Psoas muscle (tissue), 7 donors: ENCODE measurements at regions not wholly inside any gene's neighbourhood (a gene's known extent, or its start where the extent isn't known, plus 50 kb on each side); places are given as distances from the start of the nearest gene placed in this dataset.

ENCODE experiments used
- ATAC-seq, 4 donors: fragments of 200-7000 bp; cut with Tn5 transposase; one replicate each; pipeline ENCODE4 v1.9.1; 2020; ENCODE audit warnings: moderate library complexity in 3 of 4, mild to moderate bottlenecking in 2 of 4
- DNase-seq, 2 donors: peaks; one replicate each; pipeline ENCODE4 v3.0.0-alpha.2; 2020
- H3K27ac ChIP-seq: fragments of 200-600 bp; one replicate; pipeline ENCODE4 v1.8.0; 2022
- H3K27me3 ChIP-seq, 3 donors: fragments of 200-600 bp in 1 of 3; one replicate each; pipeline versions ENCODE4 v1.6.1 to v1.8.0; 2013 to 2022; ENCODE audit warnings: low read length in 2 of 3, mild to moderate bottlenecking in 2 of 3, moderate library complexity in 1 of 3; ENCODE audit not compliant: insufficient read depth in 3 of 3
- H3K36me3 ChIP-seq, 2 donors: fragments of 200-600 bp in 1 of 2; one replicate each; pipeline versions ENCODE4 v1.6.1 to v1.8.0; 2013 to 2022; ENCODE audit warnings: low read depth in 1 of 2, mild to moderate bottlenecking in 1 of 2, moderate library complexity in 1 of 2; ENCODE audit not compliant: insufficient read depth in 1 of 2
- H3K4me1 ChIP-seq: fragments of 200-600 bp; one replicate; pipeline ENCODE4 v1.8.0; 2022
- H3K4me3 ChIP-seq: fragments of 200-600 bp; one replicate; pipeline ENCODE4 v1.8.0; 2022; ENCODE audit warnings: mild to moderate bottlenecking
- H3K9me3 ChIP-seq: fragments of 200-600 bp; one replicate; pipeline ENCODE4 v1.8.0; 2022
- CTCF ChIP-seq: fragments of 200-600 bp; IDR thresholded peaks from one replicate; pipeline ENCODE4 v1.8.0; 2022; ENCODE audit warnings: antibody characterized with exemption
- WGBS, 3 donors: extraction: QIAGEN DNeasy Blood & Tissue Kit; methylation state at CpG; one replicate each; pipeline versions ENCODE4 v1.1.6 to v1.1.7; 2013; 5-methylcytosine and 5-hydroxymethylcytosine counted together
- intact Hi-C, 2 donors: fragments of 100-400 bp; cut with DNase I; formaldehyde crosslinking; loops; one replicate each; pipeline versions ENCODE4 v1.11.0 to v1.14.2; 2022
- donor health status: healthy with polysubstance abuse.
- donor health status: DM: no; HTN: no; CAD: no; lungs with moderate emphysema.
- donor health status: Bipolar disorder and iron deficiency.
- donor health status: healthy.
- donor health status: DM: yes; HTN: yes; CAD: no.
- donor health status: DM: no; HTN: no; CAD: no.
- donor health status: DM: yes; HTN: yes; CAD: no.

GRCh38 chr14:38755036-38755435, 348.0 kb downstream of the SEC23A start:
- Histone ChIP-seq H3K36me3 (no peaks in the 10 kb centered on the region), H3K27me3 (no peaks in the 10 kb centered on the region), H3K9me3 (peaks cover 5% of the 10 kb centered on the region), H3K27ac (no peak overlapping the region), H3K4me1 (no peaks in the 10 kb centered on the region), H3K4me3 (no peak overlapping the region)
- intact Hi-C loops, result no loop called here
- ATAC-seq, result no peak
- WGBS, 3 donors, result 52 to 64% (median 57%) methylated on average over 3 of the region's 3 CpGs
- no peak for TF ChIP-seq CTCF
- DNase-seq, result no peak

- 85 to 89% (median 86%) methylated on average over 3 of the region's 3 CpGs for WGBS, 3 donors
- H3K27me3 ChIP-seq, result no peaks in the 10 kb centered on the region
- TF ChIP-seq CTCF, result no peak
- H3K36me3 ChIP-seq, result no peaks in the 10 kb centered on the region
- no peaks in the 10 kb centered on the region for H3K4me1 ChIP-seq
- no peak overlapping the region for H3K4me3 ChIP-seq
- H3K9me3 ChIP-seq, result peaks cover 5% of the 10 kb centered on the region
- intact Hi-C loops, result no loop called here
- no peak overlapping the region for H3K27ac ChIP-seq
- no peak for DNase-seq
- ATAC-seq, result no peak
Measured at GRCh38 chr14:38752750-38753149, 350.3 kb downstream of the SEC23A start.

DNA sequence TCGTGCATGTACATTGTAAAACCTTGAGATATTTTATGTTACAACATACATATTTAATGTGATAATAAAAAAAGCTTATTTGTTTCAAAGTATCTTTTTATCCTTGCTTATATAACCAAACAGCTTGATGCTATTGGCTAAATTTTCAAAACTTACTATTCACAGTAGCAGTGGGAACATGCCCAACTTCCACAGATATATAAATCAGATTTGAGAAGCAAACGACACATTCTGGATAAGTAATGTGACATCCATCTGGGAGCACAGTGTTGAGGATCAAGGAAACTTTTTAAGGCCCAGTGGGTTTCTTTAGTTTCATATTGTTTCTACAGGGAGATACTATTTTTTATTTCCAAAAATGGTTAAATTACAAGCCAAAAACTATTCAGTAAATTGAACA, 350.7 kb downstream of the SEC23A start:
- Histone ChIP-seq H3K36me3 (no peaks in the 10 kb centered on the region), H3K27me3 (no peaks in the 10 kb centered on the region), H3K9me3 (peaks cover 5% of the 10 kb centered on the region), H3K4me1 (no peaks in the 10 kb centered on the region), H3K4me3 (no peak overlapping the region), H3K27ac (no peak overlapping the region)
- 61 to 79% (median 76%) methylated on average over 2 of the region's 2 CpGs for WGBS, 3 donors
- ATAC-seq (no peak), DNase-seq (no peak)
- intact Hi-C loops, result no loop called here
- TF ChIP-seq CTCF, result no peak

GRCh38 chr14:38751459-38751858, 351.6 kb downstream of the SEC23A start:
- ATAC-seq, result no peak

More at GRCh38 chr14:38751459-38751858, 351.6 kb downstream of the SEC23A start:
- DNase-seq, result no peak
- Histone ChIP-seq H3K4me1 (no peaks in the 10 kb centered on the region), H3K27me3 (no peaks in the 10 kb centered on the region), H3K9me3 (peaks cover 5% of the 10 kb centered on the region), H3K4me3 (no peak overlapping the region), H3K36me3 (no peaks in the 10 kb centered on the region), H3K27ac (no peak overlapping the region)
- intact Hi-C loops, result no loop called here
- TF ChIP-seq CTCF, result no peak
